LNCaP clone FGC (cell line): ENCODE measurements at regions not wholly inside any gene's neighbourhood (a gene's known extent, or its start where the extent isn't known, plus 50 kb on each side); places are given as distances from the start of the nearest gene placed in this dataset.

ENCODE experiments used
- DNase-seq: peaks from one replicate; pipeline ENCODE4 v3.0.0-alpha.2; 2011; ENCODE audit warnings: low read depth
- H3K4me3 ChIP-seq: 2 replicates; pipeline ENCODE4 v1.5.1; 2011; ENCODE audit warnings: mild to moderate bottlenecking, low read depth, low read length, control low read depth
- TF ChIP-seq, protein P1 (sequence below): IDR thresholded peaks from 2 replicates; pipeline ENCODE4 v1.5.1; 2012; ENCODE audit warnings: mild to moderate bottlenecking; ENCODE audit not compliant: control insufficient read depth, insufficient read depth; ENCODE audit errors: extremely low read depth

DNA sequence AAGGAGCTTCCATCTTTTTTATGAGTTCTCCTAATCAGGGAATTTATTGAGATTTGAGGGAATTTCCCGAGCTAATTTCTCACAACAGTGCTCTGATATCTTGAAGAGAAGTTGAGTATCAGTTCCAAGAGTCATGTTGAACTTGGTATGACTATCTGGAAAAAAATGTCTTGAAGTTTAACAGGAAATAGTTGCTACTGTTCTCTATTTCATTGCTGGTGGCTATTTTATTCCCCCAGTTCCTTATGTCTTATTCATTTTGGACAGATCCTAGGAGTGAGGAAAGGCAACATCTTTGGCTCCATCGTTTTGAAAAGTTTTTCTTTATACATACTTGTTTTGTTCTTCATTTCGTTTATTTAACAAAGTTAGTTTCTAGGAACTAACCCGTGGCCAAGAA, 307.8 kb upstream of the AGTR1 start:
- TF ChIP-seq, protein P1, sequence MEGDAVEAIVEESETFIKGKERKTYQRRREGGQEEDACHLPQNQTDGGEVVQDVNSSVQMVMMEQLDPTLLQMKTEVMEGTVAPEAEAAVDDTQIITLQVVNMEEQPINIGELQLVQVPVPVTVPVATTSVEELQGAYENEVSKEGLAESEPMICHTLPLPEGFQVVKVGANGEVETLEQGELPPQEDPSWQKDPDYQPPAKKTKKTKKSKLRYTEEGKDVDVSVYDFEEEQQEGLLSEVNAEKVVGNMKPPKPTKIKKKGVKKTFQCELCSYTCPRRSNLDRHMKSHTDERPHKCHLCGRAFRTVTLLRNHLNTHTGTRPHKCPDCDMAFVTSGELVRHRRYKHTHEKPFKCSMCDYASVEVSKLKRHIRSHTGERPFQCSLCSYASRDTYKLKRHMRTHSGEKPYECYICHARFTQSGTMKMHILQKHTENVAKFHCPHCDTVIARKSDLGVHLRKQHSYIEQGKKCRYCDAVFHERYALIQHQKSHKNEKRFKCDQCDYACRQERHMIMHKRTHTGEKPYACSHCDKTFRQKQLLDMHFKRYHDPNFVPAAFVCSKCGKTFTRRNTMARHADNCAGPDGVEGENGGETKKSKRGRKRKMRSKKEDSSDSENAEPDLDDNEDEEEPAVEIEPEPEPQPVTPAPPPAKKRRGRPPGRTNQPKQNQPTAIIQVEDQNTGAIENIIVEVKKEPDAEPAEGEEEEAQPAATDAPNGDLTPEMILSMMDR = no peak
- no peak for DNase-seq
- H3K4me3 ChIP-seq = no peak overlapping the region

DNA sequence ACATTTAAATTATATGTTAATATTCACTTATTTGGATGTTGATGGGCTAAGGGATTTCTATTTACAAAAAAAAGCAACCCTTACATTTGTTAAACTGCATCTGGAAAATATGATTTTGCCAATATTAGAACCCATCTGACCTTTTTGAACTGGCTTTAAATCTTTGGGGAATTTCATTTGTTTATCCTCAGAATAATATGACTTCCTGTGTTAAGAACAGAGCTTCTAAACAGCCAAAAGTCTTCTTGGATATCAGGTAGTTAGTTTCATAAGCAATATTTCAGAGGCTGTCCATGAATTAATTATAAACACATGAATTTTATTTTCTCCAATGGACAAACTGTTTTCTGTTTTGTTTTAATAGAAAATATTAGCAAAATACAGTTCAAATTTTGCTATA, 301.9 kb upstream of the AGTR1 start:
- TF ChIP-seq, protein P1 = no peak
- no peak overlapping the region for H3K4me3 ChIP-seq
- no peak for DNase-seq

DNA sequence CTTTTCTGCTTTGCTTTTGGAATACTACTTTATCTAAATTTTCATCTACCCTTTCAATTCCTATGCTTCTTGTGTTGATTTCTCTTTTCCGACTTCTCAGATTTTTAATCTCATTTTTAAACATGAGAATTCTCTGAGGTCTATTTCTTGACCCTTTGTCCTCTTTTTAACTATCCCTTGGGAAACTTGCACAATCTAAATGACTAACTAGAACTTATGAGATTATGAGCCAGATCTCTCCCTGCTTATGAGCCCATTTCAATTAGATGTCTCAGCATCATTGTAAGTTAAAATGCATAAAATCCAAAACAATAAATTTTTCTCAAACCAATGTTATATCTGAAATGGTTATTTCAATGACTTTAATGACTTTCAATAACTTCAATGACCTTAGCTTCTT, 296.9 kb upstream of the AGTR1 start:
- DNase-seq = no peak
- TF ChIP-seq, protein P1 = no peak
- no peak overlapping the region for H3K4me3 ChIP-seq

DNA sequence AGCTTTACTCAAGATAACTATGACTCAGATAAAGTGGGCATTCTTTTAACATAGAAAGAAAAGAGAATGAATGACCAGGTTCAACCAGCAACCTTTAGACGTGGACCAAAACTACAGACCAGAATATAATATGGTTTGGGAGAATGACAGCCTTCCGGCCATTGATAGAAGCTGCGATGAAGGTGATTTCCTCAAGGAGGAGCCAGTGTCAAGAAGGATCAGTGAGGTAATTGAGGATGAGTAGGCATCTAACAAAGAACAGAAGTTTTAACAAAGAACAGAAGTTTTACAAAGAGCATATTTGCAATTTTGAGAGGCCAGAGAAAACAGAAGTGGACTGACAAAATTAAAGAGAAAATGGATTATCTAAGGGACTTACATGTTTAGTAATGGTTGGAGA, 289.0 kb upstream of the AGTR1 start:
- TF ChIP-seq, protein P1 = no peak
- no peak overlapping the region for H3K4me3 ChIP-seq
- DNase-seq = no peak

DNA sequence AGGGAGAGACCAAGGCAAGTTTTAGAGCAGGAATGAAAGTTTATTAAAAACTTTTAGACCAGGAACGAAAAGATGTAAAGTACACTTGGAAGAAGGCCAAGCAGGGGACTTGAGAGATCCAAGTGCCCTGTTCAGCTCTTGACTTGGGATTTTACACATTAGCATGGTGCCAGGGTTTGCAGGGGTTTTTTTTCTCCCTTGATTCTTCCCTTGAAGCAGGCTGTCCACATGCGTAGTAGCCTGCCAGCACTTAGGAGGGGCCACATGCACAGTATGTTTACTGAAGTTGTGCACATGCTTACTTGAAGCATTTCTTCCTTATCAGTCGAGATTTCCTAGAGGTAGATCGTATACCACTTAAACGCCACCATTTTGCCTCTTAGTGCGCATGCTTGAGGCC, 277.5 kb upstream of the AGTR1 start:
- H3K4me3 ChIP-seq = no peak overlapping the region
- TF ChIP-seq, protein P1 = no peak
- no peak for DNase-seq

DNA sequence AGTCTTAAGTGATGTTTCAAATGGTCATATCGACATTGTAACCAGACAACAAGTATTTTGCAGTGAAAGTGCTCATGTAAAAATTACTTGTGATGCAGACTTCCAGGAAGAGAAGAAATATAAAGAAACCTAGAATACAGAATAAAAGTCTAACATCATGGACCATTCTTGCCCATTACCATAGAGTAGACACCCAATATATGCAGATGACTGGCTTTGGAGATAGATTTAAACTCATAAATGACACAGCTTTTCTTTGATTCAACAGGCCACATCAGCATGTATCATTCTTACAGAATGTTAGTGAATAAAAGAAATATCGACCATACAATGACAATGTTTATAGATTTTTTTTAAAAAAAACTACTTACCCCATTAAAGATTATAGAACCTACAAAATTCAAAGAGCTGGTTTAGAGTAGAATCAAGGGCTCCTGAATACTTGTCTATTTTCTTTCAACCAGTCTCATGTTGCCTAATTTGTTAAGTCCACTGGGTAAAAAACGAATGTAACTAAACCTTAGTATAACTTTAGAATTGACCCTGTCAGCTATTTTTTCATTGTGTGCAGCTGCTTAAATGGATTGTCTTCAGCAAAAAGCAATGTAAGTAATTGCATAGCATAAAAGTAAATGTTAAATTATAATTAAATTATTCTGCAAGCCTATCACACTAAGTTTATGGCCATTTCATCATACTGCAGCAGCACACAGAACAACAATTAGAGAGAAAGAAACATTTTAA, 268.7 kb upstream of the AGTR1 start:
- TF ChIP-seq, protein P1 = no peak
- no peak for DNase-seq
- no peak overlapping the region for H3K4me3 ChIP-seq

DNA sequence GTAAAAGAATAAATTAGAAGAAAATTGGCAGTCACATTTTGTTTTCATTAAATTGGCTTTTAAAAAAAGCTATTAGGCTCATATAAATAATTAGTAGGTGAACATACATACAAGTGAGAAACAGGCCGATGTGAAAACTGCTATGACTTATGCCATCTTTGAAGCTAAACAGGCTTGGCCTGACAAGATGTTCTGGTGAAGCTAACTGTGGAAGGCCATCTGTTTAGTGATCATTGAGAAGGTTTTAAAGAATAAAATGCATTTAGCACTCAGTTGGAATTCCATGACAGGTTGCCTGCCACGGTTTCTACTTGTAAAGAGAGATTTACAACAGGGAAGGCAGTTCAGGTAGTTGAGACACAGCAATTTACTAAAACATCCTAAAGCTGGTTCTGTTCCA, 264.0 kb upstream of the AGTR1 start:
- DNase-seq = no peak
- no peak overlapping the region for H3K4me3 ChIP-seq
- TF ChIP-seq, protein P1 = no peak
